Cardiac septum (tissue), 1 donor: ENCODE measurements at regions not wholly inside any gene's neighbourhood (a gene's known extent, or its start where the extent isn't known, plus 50 kb on each side); places are given as distances from the start of the nearest gene placed in this dataset.

Source experiments
- DNase-seq: peaks from one replicate; pipeline ENCODE4 v3.0.0-alpha.2; 2020; ENCODE audit warnings: low spot score
- intact Hi-C: fragments of 100-400 bp; cut with DNase I; formaldehyde crosslinking; loops from one replicate; pipeline ENCODE4 v1.14.0; 2022
- donor health status: DM: no; HTN: no; CAD: no.

- no peak for DNase-seq
- intact Hi-C loops, result no loop called here
These were observed 93.0 kb downstream of the MTPAP start for GRCh38 chr10:30256084-30256483.

- DNase-seq, result no peak
- intact Hi-C loops, result no loop called here
These were observed 94.2 kb downstream of the MTPAP start for GRCh38 chr10:30254926-30255325.

DNA sequence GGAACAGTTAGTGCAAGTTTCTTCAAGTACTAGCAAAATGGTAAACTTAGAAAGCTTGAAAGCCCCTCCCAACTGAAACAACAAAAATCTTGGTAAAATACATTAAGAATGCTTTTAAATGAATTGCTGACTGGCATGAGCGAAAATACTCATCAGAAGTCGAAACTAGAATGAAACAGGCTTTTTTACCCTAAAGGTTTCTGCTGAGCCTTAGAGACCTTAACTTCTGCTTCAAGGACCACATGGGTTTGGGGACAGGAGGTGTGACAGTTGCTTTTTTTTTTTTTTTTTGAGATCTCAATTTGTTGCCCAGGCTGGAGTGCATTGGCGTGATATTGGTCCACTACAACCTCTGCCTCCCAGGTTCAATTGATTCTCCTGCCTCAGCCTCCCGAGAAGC, 100.3 kb downstream of the MTPAP start:
- DNase-seq, result no peak
- intact Hi-C loops, result no loop called here

GRCh38 chr10:30247704-30248103, 101.4 kb downstream of the MTPAP start:
- DNase-seq, result no peak
- intact Hi-C loops, result no loop called here

DNA sequence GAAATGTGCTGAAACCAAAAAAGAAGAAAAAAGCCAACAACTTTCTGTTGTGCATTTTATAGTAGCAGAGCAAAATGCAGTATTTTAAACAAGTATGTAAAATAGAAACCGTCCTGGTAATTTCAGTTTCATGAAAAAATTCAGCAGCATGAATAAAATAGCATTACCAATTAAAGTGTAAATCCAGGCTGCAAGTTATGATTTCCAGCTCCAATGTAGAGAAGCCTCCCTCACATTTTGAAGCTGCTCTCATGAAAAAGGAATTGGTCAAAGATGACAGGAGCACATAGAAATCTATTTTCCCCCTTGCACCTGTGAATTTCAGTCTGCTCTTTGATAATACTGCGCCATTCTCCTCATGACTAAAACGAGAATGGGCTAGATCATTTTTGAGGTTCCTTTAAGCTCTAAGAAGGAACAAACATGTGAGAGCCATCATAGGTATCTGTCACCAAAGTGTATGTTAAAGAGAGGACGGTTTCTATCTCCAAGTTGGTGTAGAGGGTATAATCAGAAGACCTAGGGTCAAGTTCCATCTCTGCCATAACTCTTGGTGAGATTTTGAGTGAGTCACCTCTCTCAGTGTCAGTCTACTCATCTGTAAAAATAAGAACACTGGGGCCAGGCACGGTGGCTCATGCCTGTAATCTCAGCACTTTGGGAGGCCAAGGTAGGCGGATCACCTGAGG, 107.5 kb downstream of the MTPAP start:
- intact Hi-C loops, result loop anchor here (2.0 kb wide), 1 partner anchor 243 kb away; no protein-coding TSS in a partner anchor
- no peak for DNase-seq

DNA sequence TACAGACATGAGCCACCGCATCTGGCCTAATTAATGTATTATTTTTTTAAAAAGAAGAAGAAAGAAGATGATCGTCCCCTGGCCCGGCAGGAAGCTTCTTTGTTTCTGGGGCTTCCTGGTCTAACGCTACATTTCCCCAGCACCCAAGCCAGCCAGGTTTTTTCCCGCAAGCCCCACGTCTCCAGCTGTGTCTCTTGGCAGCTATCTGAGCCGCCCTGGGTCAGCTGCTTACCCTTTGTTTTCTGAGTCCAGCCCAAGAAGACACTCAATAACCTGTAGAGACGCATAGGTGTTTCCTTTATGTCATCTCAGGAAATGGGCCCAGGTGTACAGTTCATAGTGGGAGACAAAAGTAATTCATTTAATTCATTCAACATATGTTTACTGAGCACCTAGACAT, 110.2 kb downstream of the MTPAP start:
- no peak for DNase-seq
- intact Hi-C loops, result no loop called here

GRCh38 chr10:30233186-30233959, 115.7 kb downstream of the MTPAP start:
- DNase-seq, result no peak
- intact Hi-C loops, result no loop called here

DNA sequence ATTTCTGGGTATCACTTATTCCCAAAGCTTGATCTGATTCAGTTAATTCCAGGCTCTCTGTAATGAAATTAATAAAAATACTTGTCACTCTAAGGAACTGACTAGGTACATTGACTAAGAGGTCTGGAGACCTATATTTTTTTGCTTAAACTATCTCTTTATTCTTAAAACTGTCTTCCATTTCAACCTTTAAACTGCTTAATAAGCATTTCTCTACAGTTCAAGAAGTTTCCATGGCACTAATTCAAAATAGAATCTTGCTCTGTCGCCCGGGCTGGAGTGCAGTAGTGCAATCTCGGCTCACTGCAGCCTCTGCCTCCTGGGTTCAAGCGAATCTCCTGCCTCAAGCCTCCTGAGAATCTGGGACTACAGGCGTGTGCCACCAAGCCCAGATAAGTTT, 117.4 kb downstream of the MTPAP start:
- no peak for DNase-seq
- intact Hi-C loops, result no loop called here

GRCh38 chr10:30231071-30231652, 117.9 kb downstream of the MTPAP start:
- intact Hi-C loops, result no loop called here
- DNase-seq, result no peak

- DNase-seq, result no peak
- intact Hi-C loops, result loop anchor here (5.0 kb wide), 1 partner anchor 37 kb away; no protein-coding TSS in a partner anchor
These were observed 119.5 kb downstream of the MTPAP start for GRCh38 chr10:30229536-30229935.

DNA sequence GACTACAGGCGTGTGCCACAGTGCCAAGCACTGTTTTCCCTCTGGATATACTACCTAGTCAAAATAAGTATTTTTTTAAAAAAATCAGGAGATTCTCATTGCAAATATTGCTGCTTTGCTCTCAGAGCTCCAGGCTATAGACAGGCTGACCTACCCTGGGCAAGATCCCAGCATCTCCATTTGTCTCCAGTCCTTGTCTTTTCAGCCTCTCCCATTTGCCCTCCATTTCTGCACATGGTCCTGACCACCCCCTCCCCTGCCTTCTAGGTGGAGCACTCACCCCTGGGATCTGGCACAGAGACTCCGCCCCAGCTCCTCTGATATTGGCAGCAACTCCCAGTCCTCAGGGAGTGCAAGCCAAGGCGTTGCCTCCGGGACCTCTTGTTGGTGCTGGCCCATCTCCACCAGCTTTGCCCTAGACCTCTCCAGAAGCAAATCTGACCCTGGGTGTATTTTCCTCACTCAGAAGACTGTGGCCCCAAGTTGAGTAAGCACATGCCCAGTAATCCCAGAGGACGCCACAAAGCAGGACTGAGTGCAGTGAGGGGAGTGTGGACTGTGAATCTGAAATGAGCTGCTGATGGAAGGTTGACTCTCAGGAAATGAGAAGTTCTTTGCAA, 120.6 kb downstream of the MTPAP start:
- DNase-seq, result no peak
- intact Hi-C loops, result loop anchor here (5.0 kb wide), 1 partner anchor 36 kb away; no protein-coding TSS in a partner anchor

DNA sequence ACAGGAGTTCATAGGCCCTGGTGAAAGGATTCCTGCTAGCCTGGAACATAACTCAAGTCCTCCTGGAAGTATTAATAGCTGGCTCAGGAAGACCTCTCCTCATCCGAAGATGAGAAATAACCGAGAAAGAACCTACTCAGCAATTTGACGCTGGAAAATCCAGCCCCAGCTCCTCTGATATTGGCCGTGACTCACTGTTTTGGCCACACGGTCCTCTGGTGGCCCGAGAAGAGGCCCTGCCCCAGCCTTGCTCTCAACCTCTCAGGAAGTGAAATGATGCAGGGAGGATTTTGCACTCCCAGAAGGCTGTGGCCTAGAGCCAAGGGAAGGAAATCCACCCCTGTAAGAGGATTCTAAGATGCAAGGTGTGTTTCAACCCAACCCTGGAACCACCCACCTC, 121.6 kb downstream of the MTPAP start:
- no peak for DNase-seq
- intact Hi-C loops, result loop anchor here (5.0 kb wide), 1 partner anchor 35 kb away; no protein-coding TSS in a partner anchor

DNA sequence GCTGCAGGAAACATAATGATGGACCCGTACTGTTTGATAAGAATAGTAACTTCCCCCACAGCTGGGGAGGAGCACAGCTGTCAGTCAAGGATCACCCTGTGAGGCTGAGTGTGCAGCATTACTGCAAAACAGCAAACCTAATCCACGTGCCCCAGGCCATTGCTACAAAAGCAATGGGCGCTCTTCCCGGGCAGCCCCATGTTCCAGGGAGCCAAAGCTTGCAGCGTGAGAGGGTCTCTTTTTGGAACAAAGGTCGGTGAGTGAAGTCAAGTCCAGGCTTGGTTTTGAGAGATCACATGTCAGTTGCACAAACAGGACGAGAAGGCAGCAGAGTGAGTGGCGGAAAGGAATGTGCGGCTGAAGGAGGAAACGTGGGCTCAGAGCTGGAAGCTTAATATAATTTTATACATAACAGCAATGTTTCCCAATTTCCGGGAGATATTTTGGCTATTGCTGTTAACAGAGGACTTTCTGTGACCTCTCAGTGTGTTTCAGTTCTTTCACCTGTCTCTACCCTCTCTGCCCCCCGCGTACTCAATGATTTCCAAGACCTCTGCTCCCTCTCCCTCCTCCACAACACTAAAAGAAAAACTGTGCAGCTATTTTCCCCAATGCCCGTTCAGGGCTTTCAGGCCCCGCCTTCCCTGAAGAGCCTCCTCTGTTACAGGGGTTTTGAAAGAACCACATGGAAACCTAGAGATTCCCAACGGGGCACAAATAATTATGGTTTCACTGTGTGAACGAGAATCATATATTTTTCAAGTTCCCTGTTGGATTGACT, 128.9 kb downstream of the MTPAP start:
- no peak for DNase-seq
- intact Hi-C loops, result no loop called here

DNA sequence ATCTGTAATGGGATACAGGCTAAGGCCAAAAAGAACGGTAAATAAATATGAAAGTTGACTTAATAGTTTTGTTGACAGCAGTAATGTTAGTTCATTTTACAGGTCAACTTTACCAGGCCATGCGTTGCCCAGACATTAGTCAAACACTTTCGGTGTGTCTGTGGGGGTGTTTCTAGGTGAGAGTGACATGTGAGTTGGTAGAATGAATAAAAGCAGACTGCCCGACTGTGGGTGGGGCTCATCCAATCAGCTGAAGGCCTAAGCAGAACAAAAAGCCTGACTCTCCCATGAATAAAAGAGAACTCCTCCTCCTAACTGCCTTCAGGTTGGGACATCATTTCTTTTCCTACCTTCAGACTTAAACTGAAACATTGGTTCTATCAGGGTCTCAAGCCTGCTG, 132.3 kb downstream of the MTPAP start:
- intact Hi-C loops, result no loop called here
- no peak for DNase-seq

GRCh38 chr10:30215623-30216022, 133.5 kb downstream of the MTPAP start:
- intact Hi-C loops, result no loop called here
- no peak for DNase-seq

DNA sequence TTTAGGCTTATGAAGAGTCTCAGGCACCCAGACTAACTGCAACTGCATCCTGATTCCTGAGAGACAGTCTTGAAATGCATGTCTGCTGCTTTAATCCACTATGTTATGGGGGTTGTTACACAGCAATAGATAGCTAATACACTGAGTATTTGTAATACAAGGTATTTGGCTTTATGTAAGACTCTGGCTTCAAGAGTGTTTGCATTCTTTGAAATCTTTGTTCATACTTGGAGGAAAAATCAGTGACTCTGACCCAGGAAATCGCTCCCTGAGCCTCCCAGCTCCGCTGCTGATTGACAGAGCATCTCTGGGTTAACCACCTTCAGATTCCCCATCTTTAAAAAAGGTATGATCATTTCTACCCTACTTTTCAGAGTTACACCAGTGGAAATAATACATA, 133.9 kb downstream of the MTPAP start:
- no peak for DNase-seq
- intact Hi-C loops, result no loop called here

DNA sequence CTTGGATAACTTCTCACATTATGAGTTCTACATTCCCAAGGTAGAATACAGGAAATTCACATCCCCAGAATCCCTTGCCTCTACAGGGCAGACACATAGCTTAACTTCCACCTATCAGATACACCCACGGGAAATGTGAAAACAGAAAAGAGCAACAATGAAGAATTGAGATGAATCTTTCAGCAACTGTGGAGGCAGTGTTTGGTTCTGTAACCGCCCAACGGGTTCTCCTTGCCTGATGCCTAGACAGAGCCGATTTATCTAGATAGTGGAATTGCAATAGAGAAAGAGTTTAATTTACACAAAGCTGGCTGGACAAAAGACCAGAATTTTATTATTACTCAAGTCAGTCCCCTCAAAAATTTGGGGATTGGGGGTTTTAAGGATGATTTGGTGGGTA, 138.8 kb downstream of the MTPAP start:
- intact Hi-C loops, result no loop called here
- DNase-seq, result no peak

GRCh38 chr10:30208330-30208729, 140.7 kb downstream of the MTPAP start:
- intact Hi-C loops, result no loop called here
- no peak for DNase-seq

- DNase-seq, result no peak
- intact Hi-C loops, result no loop called here
These were observed 141.5 kb downstream of the MTPAP start for GRCh38 chr10:30207485-30208052.
